ENCODE measurements at regions not wholly inside any gene's neighbourhood (a gene's known extent, or its start where the extent isn't known, plus 50 kb on each side); places are given as distances from the start of the nearest gene placed in this dataset.

GRCh38 chr4:18314731-18315130 is 293.2 kb upstream of the LCORL start:
- POLR2A ChIA-PET = no interaction called here

DNA sequence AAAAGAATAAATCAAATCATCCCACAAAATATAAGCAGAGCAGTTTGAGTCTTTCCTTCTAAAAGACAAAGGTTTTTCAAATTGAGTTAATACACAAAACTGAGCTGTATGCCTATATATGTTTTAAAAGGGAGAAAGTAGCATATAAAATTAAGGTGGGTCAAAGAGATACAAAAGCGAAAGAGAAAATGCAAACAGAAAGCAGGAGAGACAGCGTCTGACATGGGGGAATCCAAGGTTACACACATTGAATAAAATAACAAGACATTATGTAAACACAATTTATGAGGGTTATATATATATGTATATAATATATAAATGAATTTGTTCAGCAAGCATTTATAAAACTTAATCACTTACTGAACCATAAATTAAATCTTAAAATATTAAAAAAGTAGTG is 276.1 kb upstream of the LCORL start:
- intact Hi-C loops (cut with micrococcal nuclease; ENCODE audit: unreplicated experiment) = no loop called here
- H3K4me3 ChIP-seq (ENCODE audit: low read depth in 2 of 2, low read length in 2 of 2) = no peak overlapping the region
- no peaks in the 10 kb centered on the region for H3K36me3 ChIP-seq (ENCODE audit: control insufficient read depth, insufficient read depth, low read length)
- ATAC-seq (no peak), DNase-seq (ENCODE audit: low read depth, low spot score) (no peak)
- no peaks in the 10 kb centered on the region for H3K27me3 ChIP-seq (ENCODE audit: control insufficient read depth, insufficient read depth, low read length)
- in situ Hi-C loops (cut with HindIII; ENCODE audit: low pct_unique_long_range_greater_than_20kb, low sequenced_read_pairs) = no loop called here
- no peaks in the 10 kb centered on the region for H3K4me1 ChIP-seq (ENCODE audit: control insufficient read depth, insufficient read depth, low read length)
- ChIA-PET POLR2A (no interaction called here), CTCF (no interaction called here)
- TF ChIP-seq SIN3A (IDR thresholded peaks at IDR 0.05; ENCODE audit: borderline replicate concordance, insufficient read depth, low read depth, low read length) (no peak), TCF7L2 (IDR thresholded peaks at IDR 0.05; ENCODE audit: low read depth, low read length) (no peak), POLR2AphosphoS5 (IDR thresholded peaks at IDR 0.05; ENCODE audit: low read depth, low read length) (no peak)
- TF ChIP-seq, protein P1, sequence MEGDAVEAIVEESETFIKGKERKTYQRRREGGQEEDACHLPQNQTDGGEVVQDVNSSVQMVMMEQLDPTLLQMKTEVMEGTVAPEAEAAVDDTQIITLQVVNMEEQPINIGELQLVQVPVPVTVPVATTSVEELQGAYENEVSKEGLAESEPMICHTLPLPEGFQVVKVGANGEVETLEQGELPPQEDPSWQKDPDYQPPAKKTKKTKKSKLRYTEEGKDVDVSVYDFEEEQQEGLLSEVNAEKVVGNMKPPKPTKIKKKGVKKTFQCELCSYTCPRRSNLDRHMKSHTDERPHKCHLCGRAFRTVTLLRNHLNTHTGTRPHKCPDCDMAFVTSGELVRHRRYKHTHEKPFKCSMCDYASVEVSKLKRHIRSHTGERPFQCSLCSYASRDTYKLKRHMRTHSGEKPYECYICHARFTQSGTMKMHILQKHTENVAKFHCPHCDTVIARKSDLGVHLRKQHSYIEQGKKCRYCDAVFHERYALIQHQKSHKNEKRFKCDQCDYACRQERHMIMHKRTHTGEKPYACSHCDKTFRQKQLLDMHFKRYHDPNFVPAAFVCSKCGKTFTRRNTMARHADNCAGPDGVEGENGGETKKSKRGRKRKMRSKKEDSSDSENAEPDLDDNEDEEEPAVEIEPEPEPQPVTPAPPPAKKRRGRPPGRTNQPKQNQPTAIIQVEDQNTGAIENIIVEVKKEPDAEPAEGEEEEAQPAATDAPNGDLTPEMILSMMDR (IDR thresholded peaks at IDR 0.05) = no peak
- TF ChIP-seq, protein P2, sequence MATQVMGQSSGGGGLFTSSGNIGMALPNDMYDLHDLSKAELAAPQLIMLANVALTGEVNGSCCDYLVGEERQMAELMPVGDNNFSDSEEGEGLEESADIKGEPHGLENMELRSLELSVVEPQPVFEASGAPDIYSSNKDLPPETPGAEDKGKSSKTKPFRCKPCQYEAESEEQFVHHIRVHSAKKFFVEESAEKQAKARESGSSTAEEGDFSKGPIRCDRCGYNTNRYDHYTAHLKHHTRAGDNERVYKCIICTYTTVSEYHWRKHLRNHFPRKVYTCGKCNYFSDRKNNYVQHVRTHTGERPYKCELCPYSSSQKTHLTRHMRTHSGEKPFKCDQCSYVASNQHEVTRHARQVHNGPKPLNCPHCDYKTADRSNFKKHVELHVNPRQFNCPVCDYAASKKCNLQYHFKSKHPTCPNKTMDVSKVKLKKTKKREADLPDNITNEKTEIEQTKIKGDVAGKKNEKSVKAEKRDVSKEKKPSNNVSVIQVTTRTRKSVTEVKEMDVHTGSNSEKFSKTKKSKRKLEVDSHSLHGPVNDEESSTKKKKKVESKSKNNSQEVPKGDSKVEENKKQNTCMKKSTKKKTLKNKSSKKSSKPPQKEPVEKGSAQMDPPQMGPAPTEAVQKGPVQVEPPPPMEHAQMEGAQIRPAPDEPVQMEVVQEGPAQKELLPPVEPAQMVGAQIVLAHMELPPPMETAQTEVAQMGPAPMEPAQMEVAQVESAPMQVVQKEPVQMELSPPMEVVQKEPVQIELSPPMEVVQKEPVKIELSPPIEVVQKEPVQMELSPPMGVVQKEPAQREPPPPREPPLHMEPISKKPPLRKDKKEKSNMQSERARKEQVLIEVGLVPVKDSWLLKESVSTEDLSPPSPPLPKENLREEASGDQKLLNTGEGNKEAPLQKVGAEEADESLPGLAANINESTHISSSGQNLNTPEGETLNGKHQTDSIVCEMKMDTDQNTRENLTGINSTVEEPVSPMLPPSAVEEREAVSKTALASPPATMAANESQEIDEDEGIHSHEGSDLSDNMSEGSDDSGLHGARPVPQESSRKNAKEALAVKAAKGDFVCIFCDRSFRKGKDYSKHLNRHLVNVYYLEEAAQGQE (IDR thresholded peaks at IDR 0.05; ENCODE audit: insufficient read depth in 1 of 2, low read depth in 2 of 2, low read length in 1 of 2) = no peak
- no TSS peak for BruUV-seq (replicated peaks)
- no peaks in the 10 kb centered on the region for H3K9me3 ChIP-seq (ENCODE audit: control insufficient read depth, insufficient read depth, low read depth, low read length)
- H3K27ac ChIP-seq (ENCODE audit: low read length) = no peak overlapping the region

More at GRCh38 chr4:18314731-18315130, 293.2 kb upstream of the LCORL start:
- no peaks in the 10 kb centered on the region for H3K36me3 ChIP-seq (ENCODE audit: control insufficient read depth, insufficient read depth, low read length)
- H3K27ac ChIP-seq (ENCODE audit: low read length) = no peak overlapping the region
- H3K4me3 ChIP-seq (ENCODE audit: low read depth in 2 of 2, low read length in 2 of 2) = no peak overlapping the region
- no peaks in the 10 kb centered on the region for H3K27me3 ChIP-seq (ENCODE audit: control insufficient read depth, insufficient read depth, low read length)
- DNase-seq (ENCODE audit: low read depth, low spot score) = no peak
- intact Hi-C loops (cut with micrococcal nuclease; ENCODE audit: unreplicated experiment) = no loop called here
- no peaks in the 10 kb centered on the region for H3K9me3 ChIP-seq (ENCODE audit: control insufficient read depth, insufficient read depth, low read depth, low read length)
- CTCF ChIA-PET = no interaction called here
- no peaks in the 10 kb centered on the region for H3K4me1 ChIP-seq (ENCODE audit: control insufficient read depth, insufficient read depth, low read length)
- no TSS peak for BruUV-seq (replicated peaks)
- ATAC-seq = no peak
- TF ChIP-seq SIN3A (IDR thresholded peaks at IDR 0.05; ENCODE audit: borderline replicate concordance, insufficient read depth, low read depth, low read length) = no peak
- TF ChIP-seq, protein P2 (IDR thresholded peaks at IDR 0.05; ENCODE audit: insufficient read depth in 1 of 2, low read depth in 2 of 2, low read length in 1 of 2) = no peak
- no peak for TF ChIP-seq TCF7L2 (IDR thresholded peaks at IDR 0.05; ENCODE audit: low read depth, low read length)
- TF ChIP-seq, protein P1 (IDR thresholded peaks at IDR 0.05) = no peak
- no peak for TF ChIP-seq POLR2AphosphoS5 (IDR thresholded peaks at IDR 0.05; ENCODE audit: low read depth, low read length)
- in situ Hi-C loops (cut with HindIII; ENCODE audit: low pct_unique_long_range_greater_than_20kb, low sequenced_read_pairs) = no loop called here

All from Panc1 (cell line).